A673 (cell line): ENCODE measurements at regions not wholly inside any gene's neighbourhood (a gene's known extent, or its start where the extent isn't known, plus 50 kb on each side); places are given as distances from the start of the nearest gene placed in this dataset.

Experiments used
- CTCF ChIP-seq: fragments of 300-800, 200-600 bp; sonication (generic); conservative IDR thresholded peaks from 2 replicates; pipeline ENCODE4 v1.5.1; 2017; ENCODE audit warnings: low read depth, mild to moderate bottlenecking, antibody characterized with exemption, low read length, moderate library complexity, mixed read lengths
- EZH2 ChIP-seq: fragments of 200-600 bp; sonication (generic); IDR thresholded peaks from 2 replicates; pipeline ENCODE4 v1.6.1; 2017; ENCODE audit warnings: borderline replicate concordance, low read depth, mild to moderate bottlenecking, mixed read lengths, antibody characterized with exemption, low read length; ENCODE audit not compliant: poor library complexity, severe bottlenecking

- TF ChIP-seq CTCF (no peak), EZH2 (no peak)
Measured at GRCh38 chr19:32097620-32098019, 247.8 kb upstream of the ZNF507 start.
